Breast epithelium (tissue), 3 donors: ENCODE measurements at regions not wholly inside any gene's neighbourhood (a gene's known extent, or its start where the extent isn't known, plus 50 kb on each side); places are given as distances from the start of the nearest gene placed in this dataset.

Source experiments
- POLR2A ChIP-seq: fragments of 450-650 bp; IDR thresholded peaks from one replicate; pipeline ENCODE4 v1.6.1; 2016; ENCODE audit warnings: antibody characterized with exemption, mild to moderate bottlenecking, moderate library complexity
- POLR2AphosphoS5 ChIP-seq, 3 donors: sonication (generic); formaldehyde crosslinking; IDR thresholded peaks; one replicate each; pipeline ENCODE4 v1.6.1; 2017; ENCODE audit warnings: antibody characterized with exemption in 3 of 3

GRCh38 chr13:111862836-111863815, 203.8 kb upstream of the SOX1 start:
- TF ChIP-seq POLR2AphosphoS5 (IDR thresholded peaks at IDR 0.05) (no peak), POLR2A (no peak)
